Astrocyte of the hippocampus (primary cell): ENCODE measurements at regions not wholly inside any gene's neighbourhood (a gene's known extent, or its start where the extent isn't known, plus 50 kb on each side); places are given as distances from the start of the nearest gene placed in this dataset.
"Not testable (repeated sequence)": the region's sequence is repeated elsewhere in the genome, so short reads cannot be mapped to it uniquely, and the experiment has no call there.

Experiments
- DNase-seq: peaks from one replicate; pipeline ENCODE4 v3.0.0; 2011; ENCODE audit warnings: low read depth, low spot score

GRCh38 chr19:30102239-30102638, 160.2 kb downstream of the URI1 start:
- DNase-seq, result no peak

- DNase-seq, result no peak
These were observed 160.6 kb downstream of the URI1 start for GRCh38 chr19:30102666-30103065.

- DNase-seq, result no peak
These were observed 161.9 kb downstream of the URI1 start for GRCh38 chr19:30103981-30104380.

DNA sequence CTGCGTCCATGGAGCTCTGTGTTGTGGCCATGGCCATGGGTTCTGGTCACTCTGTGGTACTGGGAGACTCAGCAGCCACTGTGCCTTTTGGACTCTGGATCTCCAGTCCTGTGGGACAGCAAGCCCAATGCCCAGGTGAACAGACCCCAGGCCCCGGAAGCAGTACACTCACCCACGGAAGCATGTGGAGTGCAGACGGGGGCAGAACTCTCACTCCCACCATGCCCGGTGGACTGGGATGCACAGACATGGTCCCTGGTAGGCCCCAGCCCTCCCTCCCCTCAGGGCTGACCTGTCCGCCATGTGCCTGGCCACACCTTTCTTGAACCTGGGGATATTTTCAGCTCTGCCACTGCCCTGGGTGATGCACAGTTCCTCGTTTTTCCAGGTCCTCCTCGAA, 163.3 kb downstream of the URI1 start:
- no peak for DNase-seq

DNA sequence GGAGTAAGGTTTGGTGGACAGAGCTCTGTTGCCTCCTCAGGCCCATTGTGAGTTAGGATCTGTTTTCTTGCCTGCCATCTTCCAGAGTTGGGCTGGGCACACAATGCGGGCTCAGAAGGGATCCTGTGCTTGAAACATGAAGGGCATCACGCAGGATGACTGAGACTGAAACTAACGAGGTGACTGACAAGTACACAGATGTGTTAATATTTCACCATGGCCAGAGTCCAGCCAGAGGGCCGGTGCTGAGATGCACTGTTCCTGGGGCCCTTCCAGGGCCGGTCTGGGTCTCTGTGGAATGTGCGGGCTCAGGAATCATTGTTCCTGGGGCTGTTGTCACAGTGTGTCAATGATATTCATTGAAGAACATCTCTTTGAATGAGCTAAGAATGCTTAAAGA, 163.7 kb downstream of the URI1 start:
- DNase-seq, result no peak

- DNase-seq, result no peak
These were observed 164.5 kb downstream of the URI1 start for GRCh38 chr19:30106417-30107095.

DNA sequence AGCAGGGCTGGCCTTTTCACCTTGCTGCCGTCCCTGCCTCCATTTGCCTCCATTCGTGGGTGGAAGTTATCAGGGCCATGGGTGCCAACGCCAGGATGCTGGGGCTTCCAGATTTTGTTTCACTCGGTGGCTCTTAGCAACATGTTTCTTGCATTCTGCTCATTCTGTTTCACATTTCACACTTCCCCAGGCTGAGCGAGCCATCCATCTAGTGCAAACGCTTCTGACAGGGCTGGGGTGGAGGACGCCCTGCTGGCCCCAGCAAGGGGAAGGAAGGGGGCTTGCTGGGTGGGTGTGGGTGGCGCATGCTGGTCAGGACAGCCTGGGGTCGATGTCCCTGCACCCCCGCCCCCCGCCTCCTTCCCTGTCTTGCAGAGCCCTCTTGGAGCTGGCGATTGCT, 165.2 kb downstream of the URI1 start:
- DNase-seq, result no peak

- no peak for DNase-seq
These were observed 167.5 kb downstream of the URI1 start for GRCh38 chr19:30109565-30109964.

- no peak for DNase-seq
These were observed 169.2 kb downstream of the URI1 start for GRCh38 chr19:30111021-30111855.

DNA sequence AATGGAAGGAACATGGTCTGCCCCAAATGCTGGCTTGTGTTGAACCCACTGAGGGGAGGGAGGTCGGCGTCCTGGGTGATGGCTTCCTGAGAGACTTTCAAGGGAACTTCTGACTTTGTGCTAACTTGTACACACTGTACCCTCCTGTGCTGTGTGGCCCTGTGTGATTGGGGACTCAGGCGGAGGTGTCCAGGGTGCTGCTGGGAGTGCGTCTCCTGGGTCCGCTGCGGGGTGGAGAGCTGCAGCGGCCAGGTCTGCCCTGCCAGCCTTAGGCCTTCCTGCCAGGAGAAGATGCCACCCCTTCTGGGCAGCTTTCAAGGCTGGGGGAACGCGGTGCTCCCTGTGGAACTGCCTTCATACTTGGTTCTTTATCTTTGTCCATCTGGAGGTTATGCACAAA, 170.1 kb downstream of the URI1 start:
- DNase-seq, result no peak

GRCh38 chr19:30112666-30113065, 170.6 kb downstream of the URI1 start:
- DNase-seq, result no peak

GRCh38 chr19:30113186-30113585, 171.1 kb downstream of the URI1 start:
- DNase-seq, result no peak

GRCh38 chr19:30114095-30114494, 172.1 kb downstream of the URI1 start:
- not testable (repeated sequence) for DNase-seq

- no peak for DNase-seq
These were observed 173.9 kb downstream of the URI1 start for GRCh38 chr19:30115947-30116346.

DNA sequence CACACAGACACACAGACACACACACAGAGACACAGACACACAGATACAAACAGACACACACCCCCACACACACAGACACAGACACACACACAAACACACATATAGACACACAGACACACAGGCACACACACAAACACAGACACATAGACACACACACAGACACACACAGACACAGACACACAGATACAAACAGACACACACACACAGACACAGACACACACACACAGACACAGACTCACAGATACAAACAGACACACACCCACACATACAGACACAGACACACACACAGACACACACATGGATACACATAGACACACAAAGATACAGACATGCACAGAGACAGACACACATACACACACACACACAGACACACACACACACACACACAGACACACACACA, 174.5 kb downstream of the URI1 start:
- DNase-seq, result no peak

DNA sequence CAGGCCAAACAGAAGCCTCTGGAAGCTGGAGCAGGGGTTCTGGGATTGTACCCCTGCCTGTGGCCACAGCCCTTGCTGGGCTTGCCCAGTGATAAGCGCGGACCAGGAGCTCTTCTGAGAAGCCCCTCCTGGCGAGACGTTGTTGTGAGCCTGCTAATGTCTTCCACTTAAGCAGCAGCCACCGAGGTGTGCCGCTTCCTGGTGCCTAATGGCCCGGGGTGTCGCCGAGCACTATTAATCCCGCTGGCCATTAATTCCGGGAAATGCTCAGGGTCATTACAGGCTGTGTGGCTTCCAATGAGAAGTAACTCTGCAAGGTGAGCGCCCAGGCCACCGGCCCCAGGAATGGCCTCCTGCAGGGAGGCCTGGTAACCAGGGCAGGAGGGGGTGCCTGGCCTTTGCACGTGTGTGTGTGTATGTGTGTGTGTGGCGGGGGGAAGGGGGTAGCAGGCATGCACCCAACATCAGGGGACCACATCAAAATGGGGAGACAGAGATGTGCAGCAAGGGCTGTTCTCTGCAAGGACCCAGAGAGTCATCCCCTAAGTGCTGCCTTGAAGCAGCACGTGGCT, 175.0 kb downstream of the URI1 start:
- DNase-seq, result no peak

- no peak for DNase-seq
These were observed 175.7 kb downstream of the URI1 start for GRCh38 chr19:30117636-30118145.

- DNase-seq, result no peak
These were observed 176.2 kb downstream of the URI1 start for GRCh38 chr19:30118221-30118620.

DNA sequence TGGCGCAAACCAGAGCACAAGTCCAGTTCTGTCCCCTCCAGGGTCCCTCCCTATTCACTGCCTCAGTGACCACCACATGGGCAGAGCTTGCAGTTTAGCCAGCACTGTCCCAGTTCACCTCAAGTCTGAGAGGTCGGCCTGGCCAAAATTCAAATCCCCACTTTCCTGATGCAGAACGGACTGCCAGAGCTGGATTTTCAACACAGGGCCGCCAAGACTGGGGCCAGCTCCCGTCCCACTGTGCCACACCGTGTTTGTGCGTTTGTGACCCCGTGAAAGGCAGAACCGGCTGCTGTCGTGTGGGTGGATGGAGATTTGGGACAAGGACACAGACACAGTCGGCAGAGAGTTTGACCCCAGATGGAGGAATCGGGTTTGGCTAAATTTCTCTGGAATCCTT, 176.7 kb downstream of the URI1 start:
- DNase-seq, result no peak

DNA sequence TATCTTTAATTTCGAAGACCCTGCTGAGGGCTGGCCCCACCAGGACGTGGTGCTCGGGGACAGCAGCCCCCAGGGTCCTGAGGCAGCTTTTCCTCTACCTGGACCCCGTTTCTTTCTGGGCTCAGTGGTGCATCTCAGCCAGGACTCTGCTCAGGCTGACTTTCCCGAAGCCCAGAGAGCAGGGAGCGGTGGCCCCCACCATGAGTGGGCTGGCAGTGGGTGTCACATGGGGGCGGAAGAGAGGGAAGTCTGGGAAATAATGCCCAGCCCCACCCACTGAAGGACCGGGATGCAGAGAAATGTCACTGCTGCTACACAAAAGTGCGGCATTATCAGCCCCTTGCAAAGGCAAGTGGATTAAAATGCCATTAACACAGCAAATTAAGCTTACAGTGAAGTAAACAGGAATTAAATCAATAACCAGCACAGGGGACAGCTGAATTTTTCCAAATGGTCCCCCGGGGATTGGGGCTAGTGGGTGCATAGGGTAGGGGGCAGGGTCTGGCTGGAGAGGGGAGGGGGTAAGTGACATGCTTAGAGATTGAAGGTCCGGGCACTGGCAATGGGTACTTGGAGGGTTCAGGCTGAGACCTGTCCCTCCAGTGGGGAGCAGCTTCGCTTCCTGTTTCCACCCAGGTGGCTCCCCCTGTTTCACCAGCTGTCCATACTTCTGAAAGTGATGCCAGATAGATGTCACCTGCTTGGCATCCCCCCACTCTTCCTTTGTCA, 177.3 kb downstream of the URI1 start:
- DNase-seq, result no peak

DNA sequence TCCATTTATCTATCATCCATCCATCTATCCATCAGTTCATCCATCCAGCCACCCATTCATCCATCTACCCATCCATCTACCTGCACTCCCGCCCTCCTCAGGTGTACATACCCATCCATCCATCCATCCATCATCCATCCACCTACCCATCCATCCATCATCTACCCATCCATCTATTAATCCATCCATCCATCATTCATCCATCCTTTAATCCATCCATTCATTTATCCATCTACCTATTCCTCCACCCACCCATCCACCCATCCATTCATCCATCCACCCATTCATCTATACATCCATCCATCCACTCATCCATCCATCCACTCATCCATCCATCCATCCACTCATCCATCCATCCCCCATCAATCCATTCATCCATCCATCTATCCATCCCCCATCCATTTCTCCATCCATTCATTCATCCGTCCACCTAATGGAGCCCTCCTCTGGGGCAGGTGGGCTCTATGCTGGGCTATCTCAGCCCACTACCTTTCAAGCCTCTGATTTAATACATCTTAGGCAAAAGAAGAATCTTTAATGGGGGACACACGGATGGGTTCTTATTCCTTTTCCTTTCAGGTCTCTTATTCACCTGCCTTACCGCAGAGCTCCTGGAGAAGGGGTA, 178.9 kb downstream of the URI1 start:
- DNase-seq, result no peak

DNA sequence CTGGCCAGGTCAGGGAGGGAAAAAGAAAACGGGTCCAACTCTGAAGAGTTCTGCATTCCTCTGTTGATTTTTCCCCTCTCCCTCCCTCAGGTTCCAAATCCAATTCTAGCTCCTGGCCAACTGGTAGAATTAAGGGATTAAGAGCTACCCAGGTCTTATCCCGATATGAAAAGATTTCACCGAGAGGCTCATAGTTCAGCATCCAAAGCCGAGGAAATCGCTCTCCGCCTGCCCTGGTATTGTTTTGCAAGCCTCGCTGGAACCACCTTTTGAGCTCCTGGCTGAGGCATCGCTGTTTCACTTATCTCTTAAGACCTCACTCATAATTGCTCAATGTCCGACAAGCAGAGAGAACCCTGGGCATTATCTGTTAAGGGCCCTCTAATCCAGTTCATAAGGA, 180.4 kb downstream of the URI1 start:
- no peak for DNase-seq
